NCI-H2107 treated with DMSO at 0.1 percent for 48 hours (cell line): ENCODE measurements at regions not wholly inside any gene's neighbourhood (a gene's known extent, or its start where the extent isn't known, plus 50 kb on each side); places are given as distances from the start of the nearest gene placed in this dataset.

Source experiments
- DNase-seq: peaks from one replicate; lab custom pipeline; 2025; ENCODE audit not compliant: unreplicated experiment; lab: John Stamatoyannopoulos, UW

DNA sequence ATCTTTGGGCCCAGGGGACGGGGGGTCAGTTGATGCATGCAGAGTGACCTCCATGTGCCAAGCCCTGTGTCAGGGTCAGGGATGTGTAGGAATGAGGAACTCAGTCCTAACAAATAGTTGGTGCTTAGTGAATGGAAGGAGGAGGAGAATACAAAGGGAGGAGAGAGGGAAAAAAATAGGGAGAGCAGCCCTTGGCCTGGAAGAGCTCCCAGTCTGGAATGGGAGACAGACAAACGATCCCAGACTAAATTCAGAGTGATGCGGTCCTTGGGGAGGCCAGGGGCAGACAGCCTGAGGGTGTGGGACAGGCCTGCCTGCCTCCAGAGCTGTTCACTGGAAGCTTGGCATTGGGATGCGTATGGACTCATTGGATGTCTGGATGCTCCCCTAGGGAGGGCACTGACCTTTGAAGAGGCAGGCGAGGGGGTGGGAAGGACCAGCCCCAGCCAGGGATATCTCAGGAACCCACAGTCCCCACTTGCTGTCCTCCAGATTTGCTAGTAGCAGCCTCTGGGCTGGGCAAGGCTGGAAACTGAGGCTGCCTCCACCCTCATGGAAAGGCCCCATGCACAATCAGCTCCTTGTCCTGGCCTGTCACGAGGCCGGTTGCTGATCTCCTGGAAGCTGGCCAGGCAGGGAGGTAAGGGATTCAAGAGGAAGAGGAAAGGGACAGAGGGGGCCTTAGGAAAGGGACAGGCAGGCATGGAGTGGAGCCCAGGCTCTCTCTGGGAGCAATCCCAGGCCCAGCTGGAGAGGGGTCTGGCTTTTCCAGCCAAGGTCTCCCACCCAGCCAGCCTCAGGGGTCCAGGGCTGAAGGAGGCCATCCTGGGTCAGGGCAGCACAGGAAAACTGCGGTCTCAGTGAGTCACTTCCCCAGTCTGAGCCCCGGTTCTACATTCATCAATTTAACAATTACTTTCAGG is 69.0 kb upstream of the GGTA1 start:
- no peak for DNase-seq

DNA sequence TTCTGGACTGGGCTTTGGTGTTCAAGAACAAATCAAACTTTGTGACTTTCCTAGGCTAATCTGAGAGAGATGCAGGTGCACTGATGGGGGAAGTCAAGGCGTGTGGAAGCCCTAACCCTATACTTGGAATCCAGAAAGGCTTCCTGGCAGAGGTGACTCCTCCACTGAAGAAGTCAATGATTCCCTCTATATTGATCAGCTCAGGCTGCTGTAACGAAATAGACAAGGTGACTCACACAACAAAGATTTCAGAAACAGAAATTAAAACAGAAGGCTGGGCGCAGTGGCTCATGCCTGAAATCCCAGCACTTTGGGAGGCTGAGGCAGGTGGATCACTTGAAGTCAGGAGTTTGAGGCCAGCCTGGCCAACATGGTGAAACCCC is 69.6 kb upstream of the GGTA1 start:
- no peak for DNase-seq

DNA sequence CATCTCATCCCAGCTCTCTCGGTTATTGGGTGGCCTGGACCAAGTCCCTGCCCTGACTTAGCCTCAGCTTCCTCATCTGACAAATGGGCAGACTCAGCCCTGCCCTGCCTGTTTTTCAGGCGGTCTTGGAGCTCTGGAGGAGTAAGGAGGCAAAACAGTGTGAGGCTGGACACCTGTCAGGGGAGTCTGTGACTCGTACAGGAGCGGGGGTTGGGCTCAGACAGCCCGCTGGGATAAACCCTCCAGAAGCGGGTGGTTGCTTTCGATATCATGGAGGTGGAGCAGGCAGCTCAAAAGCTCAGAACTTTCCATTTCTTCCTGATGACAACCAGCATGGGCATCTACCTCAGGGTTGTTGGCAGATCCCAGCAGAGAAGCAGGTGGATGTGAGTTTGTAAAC is 72.9 kb upstream of the GGTA1 start:
- no peak for DNase-seq

DNA sequence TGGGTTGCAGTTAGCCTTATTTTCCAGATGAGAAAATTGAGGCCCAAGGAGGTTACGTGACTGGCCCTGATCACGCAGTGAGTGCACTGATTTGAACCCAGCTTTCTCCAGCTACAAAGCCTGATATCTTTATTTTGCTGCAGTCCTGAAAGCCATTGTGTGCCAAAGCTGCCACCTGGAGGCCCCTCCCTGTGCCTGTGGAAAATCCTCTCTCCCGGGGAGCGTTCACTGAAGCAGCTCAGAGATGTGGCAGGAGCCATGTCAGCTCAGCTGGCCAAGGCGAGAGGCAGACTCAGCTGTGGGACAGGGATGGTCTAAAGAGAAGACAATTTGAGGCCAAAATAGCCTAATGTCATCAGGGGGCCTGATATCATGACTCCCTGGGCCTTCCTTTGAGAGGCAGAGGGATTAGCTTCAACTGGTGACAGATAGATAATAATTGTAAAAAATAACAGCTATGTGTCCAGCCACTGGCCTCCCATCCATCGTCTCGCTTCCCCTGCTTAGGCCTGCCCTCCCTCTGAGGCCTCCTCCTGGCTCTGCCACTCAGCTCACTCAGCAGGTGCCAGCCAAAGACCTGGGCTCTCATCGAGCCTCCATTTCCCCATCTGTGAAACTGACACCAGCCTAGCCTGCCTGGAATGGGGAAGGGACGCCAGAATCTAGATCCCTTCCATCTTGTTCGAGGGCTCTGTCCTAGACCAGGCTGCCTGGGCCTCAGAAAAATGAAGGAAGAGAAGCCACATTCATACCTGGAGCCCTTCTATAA is 74.3 kb upstream of the GGTA1 start:
- no peak for DNase-seq

DNA sequence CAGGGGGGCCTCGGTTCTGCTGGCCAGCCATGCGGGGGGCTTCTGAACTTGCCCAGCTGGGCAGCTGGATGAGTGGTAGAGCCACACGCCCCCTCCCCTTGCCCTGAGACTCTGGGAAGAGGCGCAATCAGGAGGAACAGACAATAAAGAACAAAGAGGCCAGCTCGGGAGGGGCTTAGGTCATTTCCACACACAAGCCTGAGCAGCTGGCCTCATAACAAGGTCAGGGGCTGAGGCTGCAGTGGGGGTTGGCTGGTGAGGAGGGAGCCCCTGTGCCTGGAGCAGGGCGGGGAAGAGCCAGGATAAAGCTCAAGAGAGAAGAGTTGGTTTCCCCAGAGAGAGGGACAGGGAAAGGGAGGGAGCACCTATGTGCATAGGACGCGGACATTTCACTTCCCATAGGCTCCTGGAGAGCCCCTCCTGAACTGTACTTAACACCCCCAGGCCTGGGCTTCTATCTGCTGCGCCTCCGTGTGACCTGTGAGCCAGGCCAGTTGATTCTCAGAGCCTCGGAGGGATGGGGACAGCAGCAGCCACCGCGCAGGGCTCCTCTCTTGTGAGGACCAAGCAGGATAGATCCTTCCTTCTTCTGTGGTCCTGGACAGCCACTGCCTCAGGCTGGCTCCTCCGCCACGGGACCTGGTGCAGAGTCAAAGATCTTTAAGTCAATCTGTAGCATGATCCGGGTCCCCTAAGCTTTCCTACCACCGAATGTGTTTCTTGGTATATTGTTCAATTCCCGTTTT is 75.3 kb upstream of the GGTA1 start:
- DNase-seq: no peak

DNA sequence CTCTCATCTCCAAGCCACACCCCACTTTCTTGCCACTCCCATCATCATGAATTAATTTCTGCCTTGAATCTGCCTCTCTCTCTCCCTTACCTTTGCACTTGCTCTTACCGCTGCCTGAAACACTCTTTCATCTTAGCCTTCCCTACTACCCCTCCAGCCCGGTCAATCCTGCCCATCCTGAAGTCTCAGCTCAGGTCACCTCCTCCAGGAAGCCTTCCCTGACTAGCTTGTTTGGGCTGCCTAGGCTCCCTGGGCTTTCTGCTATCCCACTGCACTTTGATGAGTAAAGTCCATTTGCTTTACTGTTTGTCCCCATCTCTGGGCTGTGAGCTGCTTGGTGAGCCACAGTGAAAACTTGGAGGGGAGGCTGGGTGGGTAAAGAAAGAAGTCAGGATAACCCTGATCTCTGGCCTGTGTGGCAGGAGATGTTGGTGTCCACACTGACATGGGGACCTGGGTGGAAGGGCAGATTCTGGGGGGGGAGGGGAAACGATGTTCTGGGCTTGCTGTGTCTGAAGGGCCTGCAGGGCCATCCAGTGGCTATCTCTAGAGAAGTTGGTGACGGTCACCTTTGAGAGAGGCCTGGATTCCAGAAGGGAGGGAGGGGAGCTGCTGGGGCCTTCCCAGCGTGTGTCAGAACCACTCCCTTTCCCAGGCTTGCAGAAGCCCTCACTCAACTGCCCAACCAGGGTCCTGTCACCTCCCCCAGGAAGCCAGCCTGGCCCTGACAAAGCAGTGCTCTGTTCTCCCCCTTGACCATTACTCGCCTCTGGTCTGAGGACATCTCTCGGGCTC is 75.0 kb upstream of the DAB2IP start:
- DNase-seq: peak; percentile 45

DNA sequence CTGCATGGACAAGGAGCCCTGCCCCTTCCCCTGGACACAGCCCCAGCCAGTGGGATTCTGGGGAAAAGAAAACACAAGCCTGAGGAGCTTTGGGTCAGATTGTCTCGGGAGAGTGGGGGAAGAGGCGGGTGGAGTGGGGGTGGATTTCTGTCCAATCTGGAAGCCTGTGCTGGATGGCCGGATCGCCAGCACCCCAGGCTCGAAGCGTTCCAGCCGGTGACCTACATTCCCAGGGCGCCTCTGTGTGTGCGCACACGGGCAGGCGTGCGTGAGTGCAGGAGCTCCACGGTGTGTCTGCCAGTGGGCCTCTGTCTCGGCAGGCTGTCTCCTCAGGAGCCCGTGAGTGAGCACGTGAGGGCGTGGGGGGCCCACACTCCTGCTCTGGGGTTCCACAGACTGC is 74.3 kb upstream of the DAB2IP start:
- no peak for DNase-seq

DNA sequence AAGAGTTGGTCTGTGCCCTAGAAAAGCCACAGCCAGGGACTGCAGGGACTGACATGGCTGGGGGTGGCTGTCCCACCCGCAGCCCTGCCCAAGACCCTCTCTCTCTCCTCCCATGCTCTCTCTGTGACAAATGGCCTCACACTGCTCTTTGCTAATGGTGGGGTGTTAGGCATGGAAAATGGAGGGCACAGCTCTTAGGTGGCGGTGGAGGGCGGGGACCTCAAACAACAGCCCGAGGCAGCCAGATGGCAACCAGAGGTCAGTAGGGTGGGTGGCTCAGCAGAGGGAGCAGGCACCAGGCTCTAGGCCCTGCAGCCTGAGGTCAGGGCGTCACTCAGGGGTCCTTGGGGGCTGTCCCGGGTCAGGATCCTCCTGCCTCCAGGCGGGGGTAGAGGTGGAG is 73.9 kb upstream of the DAB2IP start:
- no peak for DNase-seq

GRCh38 chr9:121581786-121582600 is 69.4 kb upstream of the DAB2IP start:
- DNase-seq: no peak

- no peak for DNase-seq
Measured at GRCh38 chr9:121582641-121583040, 68.8 kb upstream of the DAB2IP start.

- no peak for DNase-seq
Measured at GRCh38 chr9:121584421-121584820, 67.0 kb upstream of the DAB2IP start.

- DNase-seq: no peak
Measured at GRCh38 chr9:121587863-121588262, 63.6 kb upstream of the DAB2IP start.

GRCh38 chr9:121589986-121590385 is 61.4 kb upstream of the DAB2IP start:
- no peak for DNase-seq

DNA sequence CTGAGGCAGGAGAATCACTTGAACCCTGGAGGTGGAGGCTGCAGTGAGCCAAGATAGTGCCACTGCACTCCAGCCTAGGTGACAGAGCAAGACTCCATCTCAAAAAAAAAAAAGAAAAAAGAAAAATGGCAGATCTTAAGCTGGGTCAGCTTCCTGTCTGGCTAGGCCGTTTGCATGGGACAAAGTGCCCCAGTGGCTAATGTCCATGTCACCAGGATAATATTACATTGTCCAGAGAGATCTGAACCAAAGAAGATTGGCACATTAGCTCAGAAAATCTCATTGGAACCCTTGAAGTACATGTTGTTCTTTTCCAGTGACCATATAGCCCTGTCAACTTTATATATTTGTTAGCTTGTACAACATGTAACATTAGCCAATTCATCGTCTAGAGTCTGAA is 59.2 kb upstream of the DAB2IP start:
- DNase-seq: no peak

- no peak for DNase-seq
Measured at GRCh38 chr9:121593066-121593465, 58.4 kb upstream of the DAB2IP start.

- no peak for DNase-seq
Measured at GRCh38 chr9:121596515-121596914, 54.9 kb upstream of the DAB2IP start.

GRCh38 chr9:121597698-121598166 is 53.7 kb upstream of the DAB2IP start:
- no peak for DNase-seq

- peak; percentile 18 for DNase-seq
Measured at GRCh38 chr9:121598167-121598964, 53.1 kb upstream of the DAB2IP start.
